ENCODE measurements at regions not wholly inside any gene's neighbourhood (a gene's known extent, or its start where the extent isn't known, plus 50 kb on each side); places are given as distances from the start of the nearest gene placed in this dataset.

GRCh38 chr2:58449286-58450010, 208.3 kb upstream of the FANCL start (continued):
- TF ChIP-seq PRDM15 (CRISPR knock-in tag; IDR thresholded peaks at IDR 0.05) (no peak), HSF1 (IDR thresholded peaks at IDR 0.05; ENCODE audit: low read depth, low read length) (no peak), NFIC (IDR thresholded peaks at IDR 0.05; ENCODE audit: low read depth, low read length) (0 out of 2 replicates have a peak, but pooled peaks have one; percentile 24), EP300 (IDR thresholded peaks at IDR 0.05; ENCODE audit: borderline replicate concordance in 1 of 2, control insufficient read depth in 1 of 2, low read depth in 2 of 2, low read length in 2 of 2) (peak; percentile 23 to 62; a peak in 1 of 4 replicates), TCF12 (IDR thresholded peaks at IDR 0.05; ENCODE audit: low read depth, low read length) (no peak), MLLT1 (IDR thresholded peaks at IDR 0.05) (no peak), NR2C1 (IDR thresholded peaks at IDR 0.05) (no peak), SPI1 (IDR thresholded peaks at IDR 0.05; ENCODE audit: borderline replicate concordance, insufficient read depth, low read depth, low read length) (peak; percentile 87), FOS (IDR thresholded peaks at IDR 0.05; ENCODE audit: borderline replicate concordance, extremely low read depth, insufficient read length) (no peak), TCF7 (IDR thresholded peaks at IDR 0.05; ENCODE audit: borderline replicate concordance) (no peak), POU2F2 (IDR thresholded peaks at IDR 0.05; ENCODE audit: borderline replicate concordance, low read depth, low read length) (no peak), RUNX3 (IDR thresholded peaks at IDR 0.05; ENCODE audit: low read length) (0 out of 2 replicates have a peak, but pooled peaks have one; percentile 26), CHD1 (IDR thresholded peaks at IDR 0.05; ENCODE audit: low read depth, low read length) (no peak), RB1 (IDR thresholded peaks at IDR 0.05; ENCODE audit: borderline replicate concordance) (no peak), FOXK2 (IDR thresholded peaks at IDR 0.05) (no peak), CBX3 (IDR thresholded peaks at IDR 0.05; ENCODE audit: borderline replicate concordance, low read depth) (no peak), RELB (IDR thresholded peaks at IDR 0.05; ENCODE audit: low read depth) (no peak), NR2F1 (conservative IDR thresholded peaks at IDR 0.05) (0 out of 2 replicates have a peak, but pooled peaks have one; percentile 29), DPF2 (IDR thresholded peaks at IDR 0.05) (peak; percentile 50; the same call in 1 of the 2 replicates), BCL3 (IDR thresholded peaks at IDR 0.05; ENCODE audit: borderline replicate concordance, insufficient read depth, low read depth, low read length, poor library complexity, severe bottlenecking) (no peak)

Measured in GM12878 (cell line).